DMS 273 (cell line): ENCODE measurements at regions not wholly inside any gene's neighbourhood (a gene's known extent, or its start where the extent isn't known, plus 50 kb on each side); places are given as distances from the start of the nearest gene placed in this dataset.

ENCODE experiments used
- DNase-seq: peaks from one replicate; lab custom pipeline; 2025; ENCODE audit not compliant: unreplicated experiment; lab: John Stamatoyannopoulos, UW

DNA sequence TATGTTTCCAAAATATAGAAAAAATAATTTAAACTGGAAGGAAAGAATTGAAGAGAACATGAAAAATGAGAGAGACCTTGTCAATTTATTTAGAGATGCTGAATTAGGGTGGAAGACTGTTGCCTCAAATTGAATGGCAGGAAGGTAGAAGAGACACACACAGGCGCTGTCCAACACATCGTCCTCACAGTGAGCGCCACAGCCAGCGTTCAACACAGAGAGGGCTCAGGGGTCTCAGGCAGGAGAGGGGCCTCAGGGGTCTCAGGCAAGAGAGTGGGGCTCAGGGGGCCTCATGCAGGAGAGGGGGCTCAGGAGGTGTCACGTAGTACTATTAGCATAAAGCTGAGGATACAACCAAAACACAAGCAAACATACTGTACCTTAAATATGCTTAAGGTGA lies 65.7 kb downstream of the TMEM18 start:
- no peak for DNase-seq

DNA sequence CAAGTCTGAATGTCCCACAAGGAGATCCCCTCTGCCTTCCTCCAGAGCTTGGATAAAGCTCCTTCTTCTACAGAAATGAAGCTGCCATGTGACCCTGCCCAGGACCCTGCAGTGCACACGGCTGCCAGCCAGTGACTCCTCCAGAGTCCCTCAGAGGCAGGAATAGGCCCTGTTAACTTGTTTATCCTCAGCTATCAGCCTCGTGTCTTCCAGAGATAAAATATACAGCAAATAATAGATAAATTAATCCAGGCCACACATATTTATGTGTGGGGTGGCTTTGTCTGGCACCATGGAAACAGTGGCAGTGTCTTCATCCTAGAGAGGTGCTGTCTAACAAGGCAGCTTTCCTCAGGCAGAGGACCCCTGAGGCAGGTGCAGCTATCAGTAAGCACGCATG lies 66.7 kb downstream of the TMEM18 start:
- no peak for DNase-seq

DNA sequence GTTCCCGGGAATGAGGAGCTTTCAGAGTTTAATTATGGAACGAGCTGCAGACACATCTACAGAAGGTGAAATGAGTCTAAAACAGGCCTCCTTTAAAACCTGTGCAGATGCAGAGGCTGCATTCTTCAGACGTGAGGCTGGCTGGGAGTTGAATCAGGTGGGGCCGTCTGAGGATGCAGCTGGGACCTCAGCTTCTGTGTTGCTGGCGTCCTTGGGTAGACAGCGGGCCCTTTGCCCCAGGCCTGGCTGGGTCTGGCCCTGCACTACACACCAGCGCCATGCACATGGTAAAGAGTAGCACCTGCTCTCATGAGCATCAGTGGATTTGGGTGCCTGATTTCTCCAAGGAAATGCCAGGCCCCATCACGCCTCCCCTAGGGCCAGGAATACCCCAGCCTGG lies 67.3 kb downstream of the TMEM18 start:
- no peak for DNase-seq

DNA sequence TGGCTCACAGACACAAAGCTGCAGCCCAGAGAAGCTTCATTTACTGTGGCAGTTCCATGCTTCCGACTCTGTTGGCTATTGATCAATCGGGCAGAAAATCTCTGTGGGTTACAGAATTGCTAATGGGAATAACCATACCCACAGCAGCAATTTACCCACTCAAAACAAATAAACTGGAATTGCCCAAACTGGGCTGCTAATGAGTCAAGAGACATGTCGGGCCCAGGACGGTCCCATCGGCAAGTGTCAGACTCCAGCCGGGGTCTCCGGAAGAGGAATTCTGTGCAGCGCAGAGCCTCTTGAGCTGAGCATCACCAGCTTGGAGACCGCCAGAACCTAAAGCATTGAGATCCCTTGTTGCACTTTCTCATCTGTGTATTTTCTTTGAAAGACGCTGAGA lies 67.8 kb downstream of the TMEM18 start:
- DNase-seq: no peak

DNA sequence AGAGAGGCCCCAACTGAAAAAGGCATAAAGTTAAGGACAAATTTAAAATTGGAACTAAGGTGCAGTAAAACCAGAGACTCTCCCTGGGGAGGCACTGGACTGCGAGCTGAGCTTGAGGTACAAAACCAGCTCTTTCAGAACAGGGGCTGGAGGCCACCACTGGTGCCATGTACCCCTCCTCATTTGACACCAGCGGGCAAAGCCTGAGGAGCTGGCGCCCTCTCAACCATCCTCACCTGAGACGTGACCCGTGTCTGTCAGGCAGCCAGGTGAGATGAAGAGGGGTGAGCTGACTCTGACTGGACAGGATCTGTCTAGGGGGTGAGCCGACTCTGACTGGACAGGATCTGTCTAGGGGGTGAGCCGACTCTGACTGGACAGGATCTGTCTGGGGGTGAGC lies 68.5 kb downstream of the TMEM18 start:
- no peak for DNase-seq

DNA sequence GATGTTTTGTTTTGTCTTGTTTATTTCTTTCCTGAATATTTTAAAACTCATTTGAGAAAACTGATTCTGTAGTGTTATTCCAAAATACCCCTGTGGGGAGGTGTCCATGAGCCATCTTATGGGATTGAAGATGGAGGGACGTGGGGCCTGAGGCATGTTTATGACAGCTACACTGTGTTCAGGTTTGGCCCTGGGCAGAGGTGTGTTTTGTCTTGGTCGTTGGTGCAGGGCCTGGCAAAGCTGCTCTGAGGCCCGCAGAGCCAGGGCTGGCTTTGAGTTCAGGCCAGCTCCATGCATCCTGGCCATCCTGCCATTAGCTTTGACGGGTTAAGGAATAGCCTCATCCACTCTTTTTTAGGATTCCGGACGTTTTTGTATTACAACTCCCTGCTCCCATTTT lies 68.9 kb downstream of the TMEM18 start:
- DNase-seq: no peak

DNA sequence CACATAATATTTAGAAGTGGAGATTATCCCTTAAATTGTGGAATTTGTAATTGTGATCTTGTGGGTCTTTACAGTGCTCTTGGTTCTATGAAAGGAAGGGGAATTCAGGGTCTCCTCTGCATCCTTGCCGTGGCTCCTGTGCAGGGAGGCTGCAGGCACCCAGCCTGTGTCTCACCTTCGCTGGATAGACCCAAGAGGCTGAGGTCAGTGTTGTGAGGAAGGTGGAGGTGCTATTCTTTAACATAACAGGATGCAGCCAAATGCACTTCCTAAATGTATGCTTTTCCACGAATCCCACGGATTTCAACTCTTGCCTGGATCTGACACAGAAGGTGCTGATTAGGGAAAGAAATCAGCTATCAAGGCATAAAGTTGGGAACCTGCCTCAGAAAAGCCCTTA lies 69.5 kb downstream of the TMEM18 start:
- no peak for DNase-seq

DNA sequence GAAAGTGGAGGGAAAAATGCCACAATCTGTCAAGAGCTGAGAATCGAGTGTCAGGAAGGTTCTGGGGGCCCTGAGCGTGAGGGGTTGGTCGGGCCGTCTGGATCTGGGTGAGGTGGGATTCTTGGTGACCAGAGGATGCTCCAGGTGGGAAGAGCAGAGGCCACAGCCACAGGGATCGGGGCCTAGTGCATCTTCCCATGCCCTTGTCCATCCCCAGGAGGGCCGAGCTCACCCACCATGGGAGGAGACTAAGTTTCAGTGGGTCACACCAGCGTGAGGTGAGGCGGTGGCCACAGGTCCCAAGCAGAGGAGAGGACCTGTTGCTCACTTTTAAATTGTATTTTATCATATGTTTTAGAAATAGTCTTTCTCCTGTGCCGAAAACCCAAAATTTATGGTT lies 70.0 kb downstream of the TMEM18 start:
- DNase-seq: no peak

DNA sequence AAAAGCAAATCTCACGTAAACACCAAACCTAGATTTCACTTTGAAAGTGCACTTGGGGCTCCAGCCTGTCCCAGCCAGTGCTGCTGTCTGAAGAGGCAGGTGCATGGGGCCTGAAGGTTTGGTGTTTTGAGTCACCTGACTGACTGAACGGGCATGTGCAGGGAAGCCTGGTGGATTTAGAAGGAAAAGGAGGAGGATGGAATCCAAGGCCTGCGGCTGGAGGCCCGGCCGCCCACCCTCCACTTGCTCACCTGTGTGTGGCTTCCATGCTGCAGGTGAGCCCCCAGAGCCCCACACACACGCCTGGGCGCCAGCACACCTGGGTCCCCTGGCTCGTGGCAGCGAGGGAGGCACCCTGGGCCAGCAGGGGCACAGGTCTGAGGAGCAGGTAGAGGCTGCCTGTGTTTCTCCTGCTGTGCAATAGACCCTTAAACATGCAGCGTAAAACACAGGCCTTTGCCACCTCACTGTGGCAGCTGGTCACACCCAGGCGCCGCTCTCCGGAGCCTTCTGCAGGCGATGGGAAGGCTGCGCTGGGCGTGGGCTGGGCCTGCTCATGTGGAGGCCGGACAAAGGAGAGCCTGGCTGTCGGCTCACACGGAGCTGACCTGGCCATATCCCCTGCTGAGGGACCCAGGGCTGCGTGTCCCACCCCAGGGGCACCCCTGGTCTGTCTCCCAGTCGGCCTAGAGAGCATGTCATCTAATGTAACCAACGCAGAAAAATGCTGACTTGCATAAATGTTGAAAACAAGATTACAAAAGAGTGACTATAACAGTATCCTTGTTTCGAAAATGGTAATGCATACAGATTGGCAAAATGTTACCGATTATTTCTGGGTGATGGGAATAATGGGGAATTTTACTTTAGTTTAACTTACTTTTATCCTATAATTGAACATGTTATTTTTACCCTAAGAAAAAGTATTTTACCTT lies 71.3 kb downstream of the TMEM18 start:
- no peak for DNase-seq

DNA sequence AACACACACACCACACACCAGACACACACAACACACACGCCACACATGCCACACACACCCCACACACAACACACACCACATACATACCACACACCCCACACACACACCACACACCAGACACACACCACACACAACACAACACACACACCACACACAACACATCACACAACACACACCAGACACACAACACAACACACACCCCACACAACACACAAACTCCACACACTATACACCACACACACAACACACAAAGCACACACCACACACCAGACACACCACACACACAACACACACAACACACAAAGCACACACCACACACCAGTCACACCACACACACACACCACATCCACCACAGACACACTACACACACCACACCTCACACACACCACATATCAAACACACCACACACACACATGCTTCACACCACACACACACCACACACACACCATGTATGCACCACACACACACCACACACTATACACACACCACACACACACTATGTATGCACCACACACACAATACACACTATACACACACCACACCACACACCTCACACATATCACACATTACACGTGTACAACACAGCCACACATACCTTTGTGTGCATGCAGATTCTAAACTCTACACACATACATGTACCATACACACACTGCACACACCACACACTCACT lies 72.2 kb downstream of the TMEM18 start:
- no peak for DNase-seq

DNA sequence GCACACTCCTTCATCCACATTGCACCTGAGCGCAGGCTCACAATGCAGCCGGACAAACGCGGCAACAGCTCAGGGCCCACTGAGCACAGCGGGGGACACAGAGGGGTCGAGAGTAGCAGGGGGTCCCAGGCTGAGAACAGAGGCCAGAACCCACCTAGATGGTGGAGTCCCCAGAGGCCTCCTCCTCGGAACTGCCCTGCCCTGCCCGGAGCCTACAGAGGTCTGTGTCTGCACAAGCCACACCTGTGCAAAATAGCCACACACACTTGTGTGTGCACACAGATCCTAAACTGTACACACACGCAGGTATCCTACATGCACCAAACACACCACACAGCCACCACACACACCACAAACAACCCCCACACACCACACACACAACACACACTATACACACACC lies 72.8 kb downstream of the TMEM18 start:
- DNase-seq: no peak

DNA sequence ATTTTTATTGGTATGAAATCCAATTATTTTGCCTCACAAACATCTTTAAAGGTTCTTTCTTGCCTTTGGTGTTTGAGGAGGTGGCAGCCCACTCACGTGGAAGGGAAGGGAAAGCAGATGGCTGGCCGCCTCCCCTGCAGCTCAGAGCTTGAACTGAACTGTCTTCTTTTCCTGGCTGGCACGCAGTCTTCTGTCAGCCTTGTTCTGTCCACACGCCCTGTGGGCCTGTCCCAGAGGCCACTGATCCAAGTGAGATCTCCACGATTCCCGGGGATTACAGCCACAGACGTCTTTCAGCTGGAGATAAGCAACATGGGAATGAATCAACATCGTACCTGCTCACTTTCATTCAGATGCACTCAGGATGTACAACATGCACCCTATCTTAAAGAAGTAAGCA lies 73.3 kb downstream of the TMEM18 start:
- DNase-seq: no peak

DNA sequence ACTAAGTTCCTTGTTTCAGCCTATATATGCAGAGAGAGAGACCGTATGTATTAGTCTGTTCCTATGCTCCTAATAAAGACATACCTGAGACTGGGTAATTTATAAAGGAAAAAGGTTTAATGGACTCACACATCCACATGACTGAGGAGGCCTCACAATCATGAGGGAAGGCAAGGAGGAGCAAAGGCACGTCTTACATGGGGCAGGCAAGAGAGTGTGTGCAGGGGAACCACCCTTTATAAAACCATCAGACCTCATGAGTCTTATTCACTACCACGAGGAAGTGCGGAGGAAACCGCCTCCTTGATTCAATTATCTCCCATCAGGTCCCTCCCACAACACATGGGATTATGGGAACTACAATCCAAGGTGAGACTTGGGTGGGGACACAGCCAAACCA lies 73.8 kb downstream of the TMEM18 start:
- no peak for DNase-seq

DNA sequence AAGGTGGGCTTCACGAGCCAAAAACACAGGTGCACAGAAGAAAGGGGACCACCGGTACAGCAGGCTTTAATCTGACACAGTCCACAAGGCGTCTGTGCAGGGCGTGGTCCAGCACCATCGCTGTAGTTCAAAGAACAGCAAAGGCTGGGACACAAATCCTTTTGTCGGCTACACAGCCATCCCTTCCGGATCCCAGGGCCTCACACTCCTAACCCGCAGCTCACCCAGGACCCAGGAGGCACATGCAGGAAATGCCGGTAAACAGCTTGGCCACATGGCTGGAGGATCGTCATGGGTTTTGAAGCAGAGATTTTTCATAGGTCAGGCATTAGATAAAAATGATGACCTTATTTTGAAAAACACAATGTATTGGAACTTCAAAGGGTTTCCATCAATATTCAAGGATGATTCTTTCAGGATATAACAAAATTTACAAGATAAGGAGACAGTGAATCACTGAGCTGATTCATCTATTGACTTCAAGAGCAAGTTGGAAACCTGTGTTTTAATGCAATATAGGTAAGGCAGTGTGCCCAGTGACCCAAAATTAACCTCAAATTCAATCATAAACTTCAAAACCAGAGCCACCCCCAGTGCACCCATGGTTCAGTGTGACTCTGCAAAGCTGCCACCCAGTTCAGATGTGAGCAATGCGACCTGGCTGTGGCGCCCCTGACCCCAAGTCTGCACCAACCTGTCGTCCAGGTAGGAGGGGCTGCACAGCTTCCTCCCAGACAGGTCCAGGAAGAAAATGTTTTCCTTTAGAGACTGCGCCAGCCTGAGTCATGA lies 74.4 kb downstream of the TMEM18 start:
- DNase-seq: no peak

DNA sequence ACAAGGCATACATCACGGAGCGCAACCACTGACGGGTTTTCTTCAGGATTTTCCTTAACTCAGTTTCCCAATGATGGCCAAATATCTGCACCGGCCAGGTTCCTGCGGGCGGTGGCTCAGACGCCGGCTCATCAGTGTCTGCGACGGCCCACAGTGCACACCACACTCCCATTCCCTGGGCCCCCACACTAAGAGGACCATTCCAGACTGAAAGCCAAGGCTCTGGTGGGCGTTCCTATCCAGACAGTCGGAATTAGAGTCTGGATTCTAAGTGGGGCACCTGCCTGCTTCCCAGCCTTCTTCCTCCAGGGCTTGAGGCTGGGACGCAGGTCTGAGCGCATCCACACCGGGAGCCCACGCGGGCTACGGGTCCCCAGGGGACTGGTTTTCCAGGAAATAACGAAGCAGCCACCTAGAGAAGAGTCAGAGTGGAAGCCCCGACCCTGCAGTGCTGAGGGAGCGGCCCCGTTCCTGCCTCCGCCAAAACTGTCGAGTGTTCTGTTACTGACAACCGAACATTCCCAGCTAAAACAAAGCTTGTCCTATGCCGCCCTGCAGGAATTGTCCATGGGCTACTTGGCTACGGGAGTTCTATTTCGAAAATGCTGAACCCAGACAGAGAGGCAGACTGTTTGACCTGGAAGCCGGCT lies 75.3 kb downstream of the TMEM18 start:
- no peak for DNase-seq

DNA sequence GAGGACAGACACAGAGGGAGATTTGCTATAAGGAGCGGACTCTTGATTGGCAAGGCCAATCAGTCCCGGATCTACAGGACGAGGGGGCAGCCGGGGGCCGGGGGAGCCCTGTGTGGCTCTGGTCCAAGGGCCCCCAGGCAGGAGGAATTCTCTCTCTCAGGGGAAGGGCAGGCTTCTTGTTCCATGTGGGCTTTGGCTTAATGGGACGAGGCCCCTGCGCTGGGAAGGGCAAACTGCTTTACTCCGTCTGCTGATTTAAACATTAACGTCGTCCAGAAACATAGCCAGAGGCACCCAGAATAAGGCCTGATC lies 75.9 kb downstream of the TMEM18 start:
- no peak for DNase-seq

DNA sequence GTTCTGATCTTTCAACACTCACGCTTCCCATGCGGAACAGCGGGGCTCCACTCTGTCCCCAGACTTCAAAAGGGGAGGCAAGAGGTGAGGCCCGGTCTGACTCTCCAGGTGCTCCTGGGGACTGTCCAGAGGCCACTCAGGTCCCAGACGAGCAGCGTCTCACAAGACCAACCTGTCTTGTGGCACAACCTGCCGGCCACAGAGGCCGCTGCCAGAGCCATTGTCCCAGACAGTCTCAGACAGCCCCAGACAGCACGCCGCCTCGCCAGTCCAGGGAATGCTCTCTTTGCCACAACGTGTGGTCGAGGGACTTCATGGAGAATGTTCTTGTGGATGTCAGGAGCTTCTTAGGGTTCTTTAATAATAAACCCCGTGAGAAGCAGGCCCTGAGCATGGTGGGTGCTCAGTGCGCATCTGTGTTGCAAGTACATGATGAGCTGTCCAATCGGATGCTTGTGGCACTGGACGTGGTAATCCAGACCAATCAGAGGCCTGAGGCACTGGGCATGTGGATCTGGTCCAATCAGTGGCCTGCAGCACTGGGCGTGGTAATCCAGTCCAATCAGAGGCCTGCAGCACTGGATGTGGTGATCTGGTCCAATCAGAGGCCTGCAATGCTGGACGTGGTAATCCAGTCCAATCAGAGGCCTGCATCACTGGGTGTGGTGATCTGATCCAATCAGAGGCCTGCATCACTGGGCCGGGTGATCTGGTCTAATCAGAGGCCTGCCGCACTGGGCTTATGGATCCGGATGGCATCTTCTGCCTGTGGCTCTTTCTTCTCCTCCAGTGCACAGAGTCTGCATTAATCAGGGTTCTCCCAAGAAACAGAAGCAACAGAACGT lies 76.4 kb downstream of the TMEM18 start:
- DNase-seq: no peak

DNA sequence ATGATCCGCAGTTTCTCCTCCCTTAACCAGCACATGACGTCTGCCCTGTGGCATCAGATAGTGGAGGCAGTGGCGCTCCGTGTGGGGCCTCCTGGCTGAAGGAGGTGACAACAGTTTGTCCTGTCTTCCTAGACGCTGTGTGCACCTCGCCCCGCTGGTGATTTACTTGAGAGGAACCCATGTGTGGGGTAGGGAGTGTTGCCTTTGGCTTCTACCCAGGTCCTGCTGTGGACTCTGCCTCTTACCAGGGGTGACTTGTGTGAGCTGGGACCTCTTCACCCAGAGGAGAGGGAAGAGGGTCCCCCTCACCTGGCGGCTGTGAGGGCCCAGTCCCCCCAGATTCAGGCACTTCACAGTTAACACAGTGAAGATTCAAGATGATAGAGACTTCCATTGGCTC lies 77.6 kb downstream of the TMEM18 start:
- DNase-seq: no peak

DNA sequence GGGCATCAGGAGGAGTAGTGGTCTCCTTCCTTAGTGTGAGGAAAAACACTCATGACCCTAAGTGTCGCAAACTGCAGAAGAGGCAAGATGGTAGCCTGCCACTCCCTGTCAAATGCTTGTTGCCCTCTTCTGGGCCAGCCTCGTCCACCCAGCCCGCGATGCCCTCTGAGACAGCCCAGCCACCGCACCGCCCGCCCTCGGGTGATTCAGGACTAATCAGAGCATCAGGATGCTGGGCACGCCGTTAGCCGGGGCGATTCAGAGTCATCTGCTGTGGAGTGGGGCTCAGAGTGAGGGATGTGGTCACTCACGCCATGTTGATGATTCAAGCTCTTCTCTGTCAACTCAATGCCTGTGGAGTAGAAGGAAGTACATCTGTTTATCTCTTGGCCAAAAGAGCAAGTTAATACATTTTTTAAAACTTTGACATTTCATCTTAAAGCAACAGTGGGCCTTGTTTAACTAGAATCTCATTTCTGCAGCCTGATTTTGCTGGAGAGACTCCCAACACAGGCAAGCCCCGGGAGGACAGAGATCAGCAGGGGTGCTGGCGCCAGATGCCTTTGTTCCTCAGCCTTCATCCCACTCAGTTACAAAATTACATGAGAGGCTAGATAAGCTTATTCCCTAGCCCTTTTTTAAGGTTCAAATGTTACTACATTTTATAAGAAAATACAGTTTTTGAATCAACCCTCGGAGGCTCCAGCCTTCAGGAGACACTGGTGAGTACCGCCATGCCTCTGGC lies 79.0 kb downstream of the TMEM18 start:
- no peak for DNase-seq
